ENCODE measurements at regions not wholly inside any gene's neighbourhood (a gene's known extent, or its start where the extent isn't known, plus 50 kb on each side); places are given as distances from the start of the nearest gene placed in this dataset.
"Not testable (repeated sequence)": the region's sequence is repeated elsewhere in the genome, so short reads cannot be mapped to it uniquely, and the experiment has no call there.

- no peak for DNase-seq
Measured at GRCh38 chr1:65020774-65021173, 54.4 kb upstream of the JAK1 start.

GRCh38 chr1:65021795-65022194 is 55.4 kb upstream of the JAK1 start:
- no peak for DNase-seq

- no peak for DNase-seq
Measured at GRCh38 chr1:65022216-65022615, 55.9 kb upstream of the JAK1 start.

GRCh38 chr1:65025794-65026193 is 59.4 kb upstream of the JAK1 start:
- no peak for DNase-seq

GRCh38 chr1:65026235-65026634 is 59.9 kb upstream of the JAK1 start:
- DNase-seq, result no peak

GRCh38 chr1:65027666-65028358 is 61.5 kb upstream of the JAK1 start:
- DNase-seq, result no peak

GRCh38 chr1:65029434-65029833 is 63.1 kb upstream of the JAK1 start:
- not testable (repeated sequence) for DNase-seq

- DNase-seq, result not testable (repeated sequence)
Measured at GRCh38 chr1:65034879-65035278, 68.5 kb upstream of the JAK1 start.

GRCh38 chr1:65036570-65037051 is 70.3 kb upstream of the JAK1 start:
- no peak for DNase-seq

- DNase-seq, result no peak
Measured at GRCh38 chr1:65039066-65039465, 72.7 kb upstream of the JAK1 start.

GRCh38 chr1:65039508-65039907 is 73.2 kb upstream of the JAK1 start:
- no peak for DNase-seq

GRCh38 chr1:65042467-65042866 is 76.1 kb upstream of the JAK1 start:
- DNase-seq, result no peak

- no peak for DNase-seq
Measured at GRCh38 chr1:65044411-65044810, 78.1 kb upstream of the JAK1 start.

- no peak for DNase-seq
Measured at GRCh38 chr1:65045022-65045817, 78.9 kb upstream of the JAK1 start.

GRCh38 chr1:65048335-65048734 is 82.0 kb upstream of the JAK1 start:
- no peak for DNase-seq

GRCh38 chr1:65049941-65050713 is 83.8 kb upstream of the JAK1 start:
- no peak for DNase-seq

GRCh38 chr1:65050735-65051134 is 84.4 kb upstream of the JAK1 start:
- no peak for DNase-seq

GRCh38 chr1:65054481-65054880 is 88.1 kb upstream of the JAK1 start:
- no peak for DNase-seq

GRCh38 chr1:65055747-65056146 is 89.4 kb upstream of the JAK1 start:
- no peak for DNase-seq

GRCh38 chr1:65056234-65056633 is 89.9 kb upstream of the JAK1 start:
- no peak for DNase-seq

- DNase-seq, result no peak
Measured at GRCh38 chr1:65056866-65057265, 90.5 kb upstream of the JAK1 start.

- no peak for DNase-seq
Measured at GRCh38 chr1:65059930-65060538, 88.0 kb upstream of the AK4 start.

- DNase-seq, result no peak
Measured at GRCh38 chr1:65062339-65062738, 85.7 kb upstream of the AK4 start.

Data from activated CD4-positive, CD25-positive, alpha-beta regulatory T cell treated with anti-CD3 and anti-CD28 coated beads, Interleukin-2, amount 50 U/mL, for 72 hours (primary cell).